ENCODE measurements at regions not wholly inside any gene's neighbourhood (a gene's known extent, or its start where the extent isn't known, plus 50 kb on each side); places are given as distances from the start of the nearest gene placed in this dataset.

- TF ChIP-seq CTCF (IDR thresholded peaks at IDR 0.05) (no peak), POLR2A (IDR thresholded peaks at IDR 0.05) (no peak)
These were observed 397.2 kb upstream of the NPVF start for GRCh38 chr7:25625306-25625992.
